ENCODE measurements at regions not wholly inside any gene's neighbourhood (a gene's known extent, or its start where the extent isn't known, plus 50 kb on each side); places are given as distances from the start of the nearest gene placed in this dataset.
A peak's percentile ranks its signal among the peaks of the same experiment; 100 is the strongest.

DNA sequence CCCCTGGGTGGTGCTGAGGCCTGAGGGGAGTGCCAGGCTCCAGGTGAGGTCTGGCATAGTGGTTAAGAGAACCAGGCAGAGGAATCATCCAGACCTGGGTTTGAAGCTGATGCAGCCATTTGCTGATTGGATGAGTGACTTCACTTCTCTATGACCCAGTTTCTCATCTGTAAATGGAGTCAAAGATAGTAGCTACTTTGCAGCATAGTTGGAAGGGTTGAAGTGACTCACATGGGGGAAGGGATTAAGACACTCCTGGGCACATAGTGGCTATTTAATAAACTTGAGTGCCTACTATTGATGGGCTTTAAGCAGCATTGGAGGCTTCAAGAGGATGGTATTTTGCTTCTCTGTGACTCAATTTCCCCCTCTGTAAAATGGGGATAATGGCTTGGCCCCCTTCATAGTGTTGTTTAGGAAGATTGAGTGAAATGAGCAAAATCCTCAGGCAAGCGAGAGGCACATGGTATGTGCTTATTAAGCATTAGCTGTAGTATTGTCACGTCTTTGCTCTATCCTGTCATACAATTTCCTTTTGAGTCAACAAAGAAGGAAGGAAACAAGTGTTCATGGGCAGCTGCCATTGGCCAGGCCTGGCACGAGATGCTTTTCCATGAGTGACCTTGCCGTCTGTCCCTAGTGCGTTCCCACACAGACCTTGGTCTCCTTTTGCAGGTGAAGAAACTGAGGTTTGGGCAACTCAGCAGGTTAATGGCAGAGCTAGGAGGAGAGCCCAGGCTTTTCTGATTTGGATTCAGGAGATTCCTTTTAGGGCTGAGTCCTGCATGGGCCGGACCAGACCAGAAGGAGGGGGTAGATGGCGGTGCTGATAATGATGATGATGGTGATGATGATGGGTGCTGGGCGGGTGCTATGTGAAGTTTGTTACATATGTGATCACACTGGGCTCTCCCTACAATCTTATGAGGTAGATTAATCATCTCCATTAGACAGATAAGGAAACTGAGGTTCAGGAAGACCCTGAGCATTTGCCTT, 131.1 kb upstream of the WNT4 start:
- H3K4me1 ChIP-seq: no peaks in the 10 kb centered on the region
- no peaks in the 10 kb centered on the region for H3K27me3 ChIP-seq (ENCODE audit: low read depth)
- no peak for DNase-seq (ENCODE audit: low spot score in 2 of 2)
- in situ Hi-C loops (cut with MboI; ENCODE audit: low sequenced_read_pairs): no loop called here
- H3K36me3 ChIP-seq (replicated peaks): no peaks in the 10 kb centered on the region
- H3K4me3 ChIP-seq: no peak overlapping the region
- H3K9me3 ChIP-seq: no peaks in the 10 kb centered on the region

- DNase-seq (ENCODE audit: low spot score in 2 of 2): no peak
- H3K27me3 ChIP-seq (ENCODE audit: low read depth): no peaks in the 10 kb centered on the region
- no peaks in the 10 kb centered on the region for H3K36me3 ChIP-seq (replicated peaks)
- in situ Hi-C loops (cut with MboI; ENCODE audit: low sequenced_read_pairs): no loop called here
- H3K4me1 ChIP-seq: no peaks in the 10 kb centered on the region
- no peak overlapping the region for H3K4me3 ChIP-seq
- H3K9me3 ChIP-seq: no peaks in the 10 kb centered on the region
These were observed 132.3 kb upstream of the WNT4 start for GRCh38 chr1:22275167-22275566.

GRCh38 chr1:22275626-22276395, 132.9 kb upstream of the WNT4 start:
- in situ Hi-C loops (cut with MboI; ENCODE audit: low sequenced_read_pairs): no loop called here
- DNase-seq (ENCODE audit: low spot score in 2 of 2): peak; percentile 25 to 75

DNA sequence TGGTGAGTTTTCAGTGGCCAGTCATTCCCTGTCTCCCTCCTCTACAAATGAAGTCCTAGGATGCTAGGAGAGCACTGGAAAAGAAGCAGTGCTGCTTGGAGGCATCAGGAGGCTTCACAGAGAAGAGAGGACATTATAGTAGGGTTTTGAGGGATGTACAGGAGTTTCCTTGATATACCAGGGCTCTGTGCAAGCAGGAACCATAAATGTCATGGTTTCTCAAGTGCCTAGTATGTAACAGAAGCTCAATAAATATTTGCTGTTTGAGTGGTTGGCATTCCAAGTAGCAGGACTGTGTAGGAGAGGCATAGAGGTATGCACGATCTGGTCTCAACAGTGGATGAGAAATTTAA, 133.5 kb upstream of the WNT4 start:
- in situ Hi-C loops (cut with MboI; ENCODE audit: low sequenced_read_pairs): no loop called here
- Histone ChIP-seq H3K9me3 (peaks cover 3% of the 10 kb centered on the region; the same call in 1 of the 2 replicates), H3K4me3 (no peak overlapping the region), H3K27me3 (ENCODE audit: low read depth) (no peaks in the 10 kb centered on the region), H3K4me1 (no peaks in the 10 kb centered on the region), H3K36me3 (replicated peaks) (no peaks in the 10 kb centered on the region)
- no peak for DNase-seq (ENCODE audit: low spot score in 2 of 2)

More at GRCh38 chr1:22275626-22276395, 132.9 kb upstream of the WNT4 start:
- no peaks in the 10 kb centered on the region for H3K36me3 ChIP-seq (replicated peaks)
- no peak overlapping the region for H3K4me3 ChIP-seq
- H3K9me3 ChIP-seq: peaks cover 3% of the 10 kb centered on the region; the same call in 1 of the 2 replicates
- H3K4me1 ChIP-seq: no peaks in the 10 kb centered on the region
- H3K27me3 ChIP-seq (ENCODE audit: low read depth): no peaks in the 10 kb centered on the region

DNA sequence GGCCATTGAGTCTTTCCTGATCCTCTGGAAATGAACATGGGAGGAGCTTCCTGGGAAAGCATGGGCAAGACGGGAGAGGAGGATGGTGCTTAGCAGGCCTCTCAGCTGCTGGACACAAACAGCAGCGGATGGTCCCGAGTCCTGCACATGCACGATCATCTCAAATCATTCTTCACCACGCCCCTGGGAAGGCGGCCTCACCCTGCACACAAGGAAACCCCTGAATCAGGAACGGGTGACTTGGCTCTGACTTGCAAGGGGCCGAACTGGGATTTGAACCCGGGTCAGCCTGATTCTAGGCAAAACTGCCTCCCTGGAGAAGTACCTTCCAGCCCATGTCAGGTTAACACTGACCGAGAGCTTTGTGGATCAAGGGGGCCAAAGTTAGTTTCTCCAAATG, 134.8 kb upstream of the WNT4 start:
- peaks cover 3% of the 10 kb centered on the region; the same call in 1 of the 2 replicates for H3K9me3 ChIP-seq
- 0 out of 2 replicates have a peak, but pooled peaks cover 6% of the 10 kb centered on the region for H3K27me3 ChIP-seq (ENCODE audit: low read depth)
- no peaks in the 10 kb centered on the region for H3K4me1 ChIP-seq
- in situ Hi-C loops (cut with MboI; ENCODE audit: low sequenced_read_pairs): no loop called here
- H3K36me3 ChIP-seq (replicated peaks): no peaks in the 10 kb centered on the region
- no peak for DNase-seq (ENCODE audit: low spot score in 2 of 2)
- H3K4me3 ChIP-seq: no peak overlapping the region

GRCh38 chr1:22279735-22280134, 136.8 kb upstream of the WNT4 start:
- Histone ChIP-seq H3K4me1 (no peaks in the 10 kb centered on the region), H3K27me3 (ENCODE audit: low read depth) (peaks cover 9% of the 10 kb centered on the region; the same call in 1 of the 2 replicates), H3K9me3 (peaks cover 3% of the 10 kb centered on the region; the same call in 1 of the 2 replicates), H3K36me3 (replicated peaks) (no peaks in the 10 kb centered on the region), H3K4me3 (no peak overlapping the region)
- DNase-seq (ENCODE audit: low spot score in 2 of 2): no peak
- in situ Hi-C loops (cut with MboI; ENCODE audit: low sequenced_read_pairs): no loop called here

DNA sequence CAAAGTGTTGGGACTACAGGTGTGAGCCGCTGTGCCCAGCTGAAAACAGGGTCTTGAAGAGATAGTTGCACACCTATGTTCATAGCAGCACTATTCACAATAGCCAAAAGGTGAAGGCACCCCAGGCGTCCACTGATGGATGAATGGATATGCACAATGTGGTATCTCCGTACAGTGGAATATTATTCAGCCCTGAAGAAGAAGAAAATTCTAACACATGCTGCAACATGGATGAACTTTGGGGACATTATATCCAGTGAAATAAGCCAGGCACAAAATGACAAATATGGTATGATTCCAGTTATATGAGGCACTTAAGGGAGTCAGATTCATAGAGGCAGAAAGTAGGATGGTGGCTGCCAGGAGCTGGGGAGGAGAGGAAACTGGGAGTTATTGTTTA, 137.6 kb upstream of the WNT4 start:
- Histone ChIP-seq H3K27me3 (ENCODE audit: low read depth) (peaks cover 9% of the 10 kb centered on the region; the same call in 1 of the 2 replicates), H3K9me3 (peaks cover 3% of the 10 kb centered on the region; the same call in 1 of the 2 replicates), H3K36me3 (replicated peaks) (no peaks in the 10 kb centered on the region), H3K4me1 (no peaks in the 10 kb centered on the region), H3K4me3 (no peak overlapping the region)
- no peak for DNase-seq (ENCODE audit: low spot score in 2 of 2)
- in situ Hi-C loops (cut with MboI; ENCODE audit: low sequenced_read_pairs): no loop called here

DNA sequence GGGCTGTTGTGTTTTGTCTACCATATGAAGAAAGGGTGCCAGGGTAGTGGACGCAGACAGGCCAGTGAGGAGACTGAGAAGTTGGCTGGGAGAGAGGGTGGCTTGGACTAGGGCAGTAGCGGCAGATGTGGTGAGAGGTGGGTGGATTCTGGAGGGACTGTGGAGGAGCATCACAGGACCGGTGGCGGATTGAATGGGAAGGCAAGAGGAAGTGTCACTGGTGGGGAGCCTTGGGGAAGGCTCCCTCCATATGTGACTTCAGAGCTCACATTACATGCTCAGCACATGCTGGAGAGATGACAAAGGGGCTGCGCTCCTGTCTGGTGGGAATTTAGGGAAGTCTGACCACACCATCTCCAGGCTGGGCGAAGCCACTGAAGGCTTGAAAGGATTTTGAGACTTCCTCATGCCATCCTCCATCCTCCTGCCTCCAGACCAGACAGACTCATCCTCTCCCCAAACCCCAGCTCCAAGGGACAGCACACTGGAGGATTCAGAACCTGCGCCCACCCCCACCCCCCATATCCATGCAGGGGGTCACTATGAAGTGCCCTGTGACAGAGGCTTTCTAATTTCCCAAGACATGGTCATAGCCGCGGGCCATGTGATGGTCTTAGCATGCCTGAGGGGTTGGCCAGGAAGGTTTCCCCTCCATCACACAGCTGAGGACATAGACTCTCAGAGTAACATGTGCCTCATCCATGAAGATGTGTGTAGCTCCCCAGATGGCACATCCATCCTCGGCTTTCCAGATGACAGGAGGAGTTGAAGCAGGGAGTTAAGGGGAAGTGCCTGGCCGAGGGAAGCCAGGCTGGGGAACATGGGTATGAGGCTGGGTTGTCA, 138.8 kb upstream of the WNT4 start:
- Histone ChIP-seq H3K9me3 (peaks cover 3% of the 10 kb centered on the region; the same call in 1 of the 2 replicates), H3K27me3 (ENCODE audit: low read depth) (peaks cover 9% of the 10 kb centered on the region; the same call in 1 of the 2 replicates), H3K36me3 (replicated peaks) (no peaks in the 10 kb centered on the region), H3K4me3 (no peak overlapping the region), H3K4me1 (no peaks in the 10 kb centered on the region)
- no peak for DNase-seq (ENCODE audit: low spot score in 2 of 2)
- in situ Hi-C loops (cut with MboI; ENCODE audit: low sequenced_read_pairs): no loop called here

- Histone ChIP-seq H3K4me1 (no peaks in the 10 kb centered on the region), H3K9me3 (peaks cover 3% of the 10 kb centered on the region; the same call in 1 of the 2 replicates), H3K36me3 (replicated peaks) (no peaks in the 10 kb centered on the region), H3K4me3 (no peak overlapping the region), H3K27me3 (ENCODE audit: low read depth) (peaks cover 9% of the 10 kb centered on the region; the same call in 1 of the 2 replicates)
- DNase-seq (ENCODE audit: low spot score in 2 of 2): no peak
- in situ Hi-C loops (cut with MboI; ENCODE audit: low sequenced_read_pairs): no loop called here
These were observed 139.6 kb upstream of the WNT4 start for GRCh38 chr1:22282364-22282995.

GRCh38 chr1:22283596-22283995, 140.7 kb upstream of the WNT4 start:
- Histone ChIP-seq H3K4me3 (no peak overlapping the region), H3K9me3 (peaks cover 3% of the 10 kb centered on the region; the same call in 1 of the 2 replicates), H3K27me3 (ENCODE audit: low read depth) (peaks cover 9% of the 10 kb centered on the region; the same call in 1 of the 2 replicates), H3K4me1 (no peaks in the 10 kb centered on the region), H3K36me3 (replicated peaks) (no peaks in the 10 kb centered on the region)
- DNase-seq (ENCODE audit: low spot score in 2 of 2): no peak
- in situ Hi-C loops (cut with MboI; ENCODE audit: low sequenced_read_pairs): no loop called here

DNA sequence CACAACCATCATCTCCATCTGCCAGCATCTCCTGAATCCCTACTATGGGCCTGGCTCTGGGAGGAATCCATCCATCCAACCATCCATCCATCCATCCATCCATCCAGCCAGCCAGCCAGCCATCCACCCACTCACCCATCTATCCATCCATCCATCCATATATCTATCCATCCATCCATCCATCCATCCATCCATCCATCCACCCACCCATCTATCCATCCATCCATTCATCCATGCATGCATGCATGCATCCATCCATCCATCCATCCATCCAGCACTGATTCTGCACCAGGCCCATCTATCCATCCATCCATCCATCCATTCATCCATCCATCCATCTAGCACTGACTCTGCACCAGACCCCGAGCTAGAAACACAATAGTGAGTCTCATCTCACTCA, 141.3 kb upstream of the WNT4 start:
- H3K27me3 ChIP-seq (ENCODE audit: low read depth): peaks cover 9% of the 10 kb centered on the region; the same call in 1 of the 2 replicates
- no peaks in the 10 kb centered on the region for H3K36me3 ChIP-seq (replicated peaks)
- in situ Hi-C loops (cut with MboI; ENCODE audit: low sequenced_read_pairs): no loop called here
- no peak overlapping the region for H3K4me3 ChIP-seq
- H3K4me1 ChIP-seq: no peaks in the 10 kb centered on the region
- H3K9me3 ChIP-seq: peaks cover 3% of the 10 kb centered on the region; the same call in 1 of the 2 replicates
- DNase-seq (ENCODE audit: low spot score in 2 of 2): no peak

DNA sequence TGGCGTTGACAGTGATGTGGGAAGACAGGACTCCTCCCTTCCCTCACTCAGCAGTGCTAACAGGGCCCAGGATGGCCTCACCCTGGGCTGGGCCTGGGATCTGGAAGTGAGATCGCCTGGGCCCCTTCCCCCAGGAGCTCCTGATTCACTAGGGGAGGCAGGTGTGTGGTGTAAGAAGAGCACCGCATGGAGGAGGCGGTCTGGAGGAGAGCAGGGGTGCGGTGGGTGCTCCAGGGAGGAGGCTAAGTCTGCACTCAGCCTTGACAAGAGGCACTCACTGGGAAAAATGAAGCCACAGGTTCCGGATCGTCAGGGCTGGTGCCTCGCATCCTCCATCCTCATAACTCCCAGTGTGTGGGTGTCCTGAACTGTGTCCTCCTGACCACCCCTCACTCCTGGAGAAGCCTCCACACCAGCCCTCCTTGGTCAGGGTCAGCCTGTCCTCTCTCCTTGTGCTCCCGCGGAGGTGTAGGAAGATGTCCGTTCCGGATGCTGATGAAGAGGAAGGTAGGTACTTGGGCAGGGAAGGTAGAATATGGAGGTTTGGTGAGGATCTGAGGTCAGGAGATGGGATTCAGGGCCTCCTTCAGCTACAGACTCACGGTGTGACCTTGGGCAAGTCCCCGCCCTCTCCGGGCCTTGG, 142.1 kb upstream of the WNT4 start:
- H3K36me3 ChIP-seq (replicated peaks): no peaks in the 10 kb centered on the region
- H3K4me3 ChIP-seq: no peak overlapping the region
- H3K9me3 ChIP-seq: peaks cover 3% of the 10 kb centered on the region; the same call in 1 of the 2 replicates
- no peak for DNase-seq (ENCODE audit: low spot score in 2 of 2)
- H3K27me3 ChIP-seq (ENCODE audit: low read depth): peaks cover 9% of the 10 kb centered on the region; the same call in 1 of the 2 replicates
- no peaks in the 10 kb centered on the region for H3K4me1 ChIP-seq
- in situ Hi-C loops (cut with MboI; ENCODE audit: low sequenced_read_pairs): no loop called here
